ENCODE measurements at regions not wholly inside any gene's neighbourhood (a gene's known extent, or its start where the extent isn't known, plus 50 kb on each side); places are given as distances from the start of the nearest gene placed in this dataset.

DNA sequence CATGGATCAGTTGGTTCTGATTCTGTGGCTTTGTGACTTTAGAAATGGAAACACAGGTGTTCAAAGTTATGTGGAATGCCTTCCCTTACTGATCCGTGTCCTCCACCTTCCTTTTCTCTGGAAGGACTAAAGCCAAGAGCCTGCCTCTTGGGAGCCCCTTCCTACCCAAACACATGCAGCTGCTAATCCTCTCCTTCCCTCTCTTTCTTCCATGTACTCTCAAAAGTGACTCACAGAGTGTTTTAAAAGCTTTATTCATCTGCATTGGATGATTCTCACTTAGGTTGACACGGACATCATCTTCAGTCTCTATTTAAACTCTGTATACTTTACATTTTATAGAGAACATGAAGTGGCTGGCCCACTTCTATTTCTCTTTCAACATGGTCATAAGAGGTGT, 856.5 kb upstream of the ARPP21 start (continued):
- TF ChIP-seq, protein P1, sequence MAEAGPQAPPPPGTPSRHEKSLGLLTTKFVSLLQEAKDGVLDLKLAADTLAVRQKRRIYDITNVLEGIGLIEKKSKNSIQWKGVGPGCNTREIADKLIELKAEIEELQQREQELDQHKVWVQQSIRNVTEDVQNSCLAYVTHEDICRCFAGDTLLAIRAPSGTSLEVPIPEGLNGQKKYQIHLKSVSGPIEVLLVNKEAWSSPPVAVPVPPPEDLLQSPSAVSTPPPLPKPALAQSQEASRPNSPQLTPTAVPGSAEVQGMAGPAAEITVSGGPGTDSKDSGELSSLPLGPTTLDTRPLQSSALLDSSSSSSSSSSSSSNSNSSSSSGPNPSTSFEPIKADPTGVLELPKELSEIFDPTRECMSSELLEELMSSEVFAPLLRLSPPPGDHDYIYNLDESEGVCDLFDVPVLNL (CRISPR knock-in tag; IDR thresholded peaks at IDR 0.05; ENCODE audit: borderline replicate concordance, low read depth) = no peak

DNA sequence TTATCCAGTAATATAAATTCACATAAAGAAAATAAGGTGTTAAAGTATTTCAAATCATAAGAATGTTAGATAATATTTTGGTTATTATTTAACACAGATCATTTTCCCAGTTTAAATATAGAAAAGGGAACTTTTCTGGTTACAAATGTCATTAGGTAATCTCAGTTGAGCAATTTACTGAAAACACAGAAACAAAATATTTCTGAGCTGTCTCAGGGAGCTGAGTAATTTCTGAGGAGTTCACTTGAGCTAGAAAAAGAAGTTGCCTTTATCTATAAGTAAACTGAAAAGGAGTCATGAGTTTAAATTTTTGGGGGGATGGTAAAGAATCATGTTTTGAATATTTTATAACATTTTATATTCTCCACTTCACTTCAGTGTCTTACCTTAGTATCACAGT, 855.4 kb upstream of the ARPP21 start:
- H3K4me3 Mint-ChIP-seq = no peak overlapping the region
- H3K4me1 Mint-ChIP-seq = peaks cover 16% of the 10 kb centered on the region
- no peak for DNase-seq (ENCODE audit: low spot score)
- ChIA-PET CTCF (no interaction called here), POLR2A (no interaction called here)
- H3K9me3 Mint-ChIP-seq = no peaks in the 10 kb centered on the region
- no peaks in the 10 kb centered on the region for H3K36me3 Mint-ChIP-seq
- no peak overlapping the region for H3K27ac Mint-ChIP-seq
- H3K27me3 Mint-ChIP-seq (ENCODE audit: low read depth) = no peaks in the 10 kb centered on the region
- no peak for ATAC-seq
- TF ChIP-seq IRF2 (CRISPR knock-in tag; IDR thresholded peaks at IDR 0.05; ENCODE audit: borderline replicate concordance, low read depth) = no peak
- no peak for TF ChIP-seq ZNF121 (CRISPR knock-in tag; IDR thresholded peaks at IDR 0.05)
- no peak for TF ChIP-seq RORB (CRISPR knock-in tag; IDR thresholded peaks at IDR 0.05)

DNA sequence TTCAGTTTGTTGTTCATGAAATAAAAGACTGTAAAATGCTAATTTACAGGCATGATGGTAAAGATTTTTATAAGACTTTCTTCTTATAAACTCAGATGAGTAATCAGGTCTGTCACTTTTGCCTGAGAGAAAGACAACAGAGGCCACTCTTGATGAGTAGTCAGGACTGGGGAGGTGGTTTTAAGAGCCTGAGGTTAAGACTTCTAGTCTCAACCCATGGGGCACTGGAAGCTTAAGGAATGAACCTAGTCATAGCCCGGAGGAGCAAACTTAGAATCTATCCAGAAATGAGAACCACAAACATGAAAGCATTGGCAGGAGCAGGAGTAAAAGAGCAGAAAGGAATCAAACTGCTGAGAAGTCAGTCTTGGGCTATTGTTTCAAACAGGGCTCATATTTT, 846.3 kb upstream of the ARPP21 start:
- H3K27ac Mint-ChIP-seq = no peak overlapping the region
- CTCF ChIA-PET = no interaction called here

More for the DNA sequence above, 846.3 kb upstream of the ARPP21 start:
- Mint-ChIP-seq H3K36me3 (no peaks in the 10 kb centered on the region), H3K9me3 (no peaks in the 10 kb centered on the region), H3K4me3 (no peak overlapping the region), H3K27me3 (ENCODE audit: low read depth) (no peaks in the 10 kb centered on the region), H3K4me1 (peaks cover 13% of the 10 kb centered on the region; the same call in 1 of the 2 replicates)
- ATAC-seq = no peak
- POLR2A ChIA-PET = no interaction called here
- TF ChIP-seq, protein P2, sequence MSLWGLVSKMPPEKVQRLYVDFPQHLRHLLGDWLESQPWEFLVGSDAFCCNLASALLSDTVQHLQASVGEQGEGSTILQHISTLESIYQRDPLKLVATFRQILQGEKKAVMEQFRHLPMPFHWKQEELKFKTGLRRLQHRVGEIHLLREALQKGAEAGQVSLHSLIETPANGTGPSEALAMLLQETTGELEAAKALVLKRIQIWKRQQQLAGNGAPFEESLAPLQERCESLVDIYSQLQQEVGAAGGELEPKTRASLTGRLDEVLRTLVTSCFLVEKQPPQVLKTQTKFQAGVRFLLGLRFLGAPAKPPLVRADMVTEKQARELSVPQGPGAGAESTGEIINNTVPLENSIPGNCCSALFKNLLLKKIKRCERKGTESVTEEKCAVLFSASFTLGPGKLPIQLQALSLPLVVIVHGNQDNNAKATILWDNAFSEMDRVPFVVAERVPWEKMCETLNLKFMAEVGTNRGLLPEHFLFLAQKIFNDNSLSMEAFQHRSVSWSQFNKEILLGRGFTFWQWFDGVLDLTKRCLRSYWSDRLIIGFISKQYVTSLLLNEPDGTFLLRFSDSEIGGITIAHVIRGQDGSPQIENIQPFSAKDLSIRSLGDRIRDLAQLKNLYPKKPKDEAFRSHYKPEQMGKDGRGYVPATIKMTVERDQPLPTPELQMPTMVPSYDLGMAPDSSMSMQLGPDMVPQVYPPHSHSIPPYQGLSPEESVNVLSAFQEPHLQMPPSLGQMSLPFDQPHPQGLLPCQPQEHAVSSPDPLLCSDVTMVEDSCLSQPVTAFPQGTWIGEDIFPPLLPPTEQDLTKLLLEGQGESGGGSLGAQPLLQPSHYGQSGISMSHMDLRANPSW (CRISPR knock-in tag; conservative IDR thresholded peaks at IDR 0.05; ENCODE audit: low read depth) = no peak
- no peak for TF ChIP-seq RELA (CRISPR knock-in tag; IDR thresholded peaks at IDR 0.05; ENCODE audit: borderline replicate concordance)
- TF ChIP-seq CREB1 (CRISPR knock-in tag; IDR thresholded peaks at IDR 0.05) = no peak
- no peak for TF ChIP-seq FOXJ3 (CRISPR knock-in tag; IDR thresholded peaks at IDR 0.05; ENCODE audit: borderline replicate concordance)
- TF ChIP-seq, protein P3, sequence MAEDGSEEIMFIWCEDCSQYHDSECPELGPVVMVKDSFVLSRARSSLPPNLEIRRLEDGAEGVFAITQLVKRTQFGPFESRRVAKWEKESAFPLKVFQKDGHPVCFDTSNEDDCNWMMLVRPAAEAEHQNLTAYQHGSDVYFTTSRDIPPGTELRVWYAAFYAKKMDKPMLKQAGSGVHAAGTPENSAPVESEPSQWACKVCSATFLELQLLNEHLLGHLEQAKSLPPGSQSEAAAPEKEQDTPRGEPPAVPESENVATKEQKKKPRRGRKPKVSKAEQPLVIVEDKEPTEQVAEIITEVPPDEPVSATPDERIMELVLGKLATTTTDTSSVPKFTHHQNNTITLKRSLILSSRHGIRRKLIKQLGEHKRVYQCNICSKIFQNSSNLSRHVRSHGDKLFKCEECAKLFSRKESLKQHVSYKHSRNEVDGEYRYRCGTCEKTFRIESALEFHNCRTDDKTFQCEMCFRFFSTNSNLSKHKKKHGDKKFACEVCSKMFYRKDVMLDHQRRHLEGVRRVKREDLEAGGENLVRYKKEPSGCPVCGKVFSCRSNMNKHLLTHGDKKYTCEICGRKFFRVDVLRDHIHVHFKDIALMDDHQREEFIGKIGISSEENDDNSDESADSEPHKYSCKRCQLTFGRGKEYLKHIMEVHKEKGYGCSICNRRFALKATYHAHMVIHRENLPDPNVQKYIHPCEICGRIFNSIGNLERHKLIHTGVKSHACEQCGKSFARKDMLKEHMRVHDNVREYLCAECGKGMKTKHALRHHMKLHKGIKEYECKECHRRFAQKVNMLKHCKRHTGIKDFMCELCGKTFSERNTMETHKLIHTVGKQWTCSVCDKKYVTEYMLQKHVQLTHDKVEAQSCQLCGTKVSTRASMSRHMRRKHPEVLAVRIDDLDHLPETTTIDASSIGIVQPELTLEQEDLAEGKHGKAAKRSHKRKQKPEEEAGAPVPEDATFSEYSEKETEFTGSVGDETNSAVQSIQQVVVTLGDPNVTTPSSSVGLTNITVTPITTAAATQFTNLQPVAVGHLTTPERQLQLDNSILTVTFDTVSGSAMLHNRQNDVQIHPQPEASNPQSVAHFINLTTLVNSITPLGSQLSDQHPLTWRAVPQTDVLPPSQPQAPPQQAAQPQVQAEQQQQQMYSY (CRISPR knock-in tag; IDR thresholded peaks at IDR 0.05) = no peak
- TF ChIP-seq, protein P4, sequence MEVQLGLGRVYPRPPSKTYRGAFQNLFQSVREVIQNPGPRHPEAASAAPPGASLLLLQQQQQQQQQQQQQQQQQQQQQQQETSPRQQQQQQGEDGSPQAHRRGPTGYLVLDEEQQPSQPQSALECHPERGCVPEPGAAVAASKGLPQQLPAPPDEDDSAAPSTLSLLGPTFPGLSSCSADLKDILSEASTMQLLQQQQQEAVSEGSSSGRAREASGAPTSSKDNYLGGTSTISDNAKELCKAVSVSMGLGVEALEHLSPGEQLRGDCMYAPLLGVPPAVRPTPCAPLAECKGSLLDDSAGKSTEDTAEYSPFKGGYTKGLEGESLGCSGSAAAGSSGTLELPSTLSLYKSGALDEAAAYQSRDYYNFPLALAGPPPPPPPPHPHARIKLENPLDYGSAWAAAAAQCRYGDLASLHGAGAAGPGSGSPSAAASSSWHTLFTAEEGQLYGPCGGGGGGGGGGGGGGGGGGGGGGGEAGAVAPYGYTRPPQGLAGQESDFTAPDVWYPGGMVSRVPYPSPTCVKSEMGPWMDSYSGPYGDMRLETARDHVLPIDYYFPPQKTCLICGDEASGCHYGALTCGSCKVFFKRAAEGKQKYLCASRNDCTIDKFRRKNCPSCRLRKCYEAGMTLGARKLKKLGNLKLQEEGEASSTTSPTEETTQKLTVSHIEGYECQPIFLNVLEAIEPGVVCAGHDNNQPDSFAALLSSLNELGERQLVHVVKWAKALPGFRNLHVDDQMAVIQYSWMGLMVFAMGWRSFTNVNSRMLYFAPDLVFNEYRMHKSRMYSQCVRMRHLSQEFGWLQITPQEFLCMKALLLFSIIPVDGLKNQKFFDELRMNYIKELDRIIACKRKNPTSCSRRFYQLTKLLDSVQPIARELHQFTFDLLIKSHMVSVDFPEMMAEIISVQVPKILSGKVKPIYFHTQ (CRISPR knock-in tag; IDR thresholded peaks at IDR 0.05) = no peak
- no peak for TF ChIP-seq EMX1 (CRISPR knock-in tag; IDR thresholded peaks at IDR 0.05)
- no peak for DNase-seq (ENCODE audit: low spot score)

All from WTC11 (cell line).